Loucy (cell line): ENCODE measurements at regions not wholly inside any gene's neighbourhood (a gene's known extent, or its start where the extent isn't known, plus 50 kb on each side); places are given as distances from the start of the nearest gene placed in this dataset.

ENCODE experiments used
- H2AFZ ChIP-seq: fragments of 200-600 bp; sonication (generic); 2 replicates; pipeline ENCODE4 v1.6.0; 2016; ENCODE audit warnings: antibody characterized with exemption, mild to moderate bottlenecking, low read length, moderate library complexity
- H3F3A ChIP-seq: fragments of 200-600 bp; 2 replicates; pipeline ENCODE4 v1.6.0; 2016; ENCODE audit warnings: antibody characterized with exemption, low read depth, mild to moderate bottlenecking
- H3K27me3 ChIP-seq: fragments of 200-600 bp; sonication (generic); 2 replicates; pipeline ENCODE4 v1.6.1; 2014; ENCODE audit warnings: low read length, mild to moderate bottlenecking; ENCODE audit not compliant: insufficient read depth, poor library complexity, severe bottlenecking
- H3K36me3 ChIP-seq: fragments of 200-600 bp; sonication (generic); 2 replicates; pipeline ENCODE4 v1.6.1; 2016; ENCODE audit warnings: low read length; ENCODE audit not compliant: insufficient read depth
- H3K4me1 ChIP-seq: fragments of 200-600 bp; sonication (generic); 2 replicates; pipeline ENCODE4 v1.5.1; 2014; ENCODE audit warnings: low read length, mild to moderate bottlenecking; ENCODE audit not compliant: insufficient read depth, poor library complexity, severe bottlenecking
- H3K4me2 ChIP-seq: fragments of 200-600 bp; sonication (generic); 2 replicates; pipeline ENCODE4 v1.6.0; 2014; ENCODE audit warnings: antibody characterized with exemption, low read length, low read depth, mild to moderate bottlenecking; ENCODE audit not compliant: poor library complexity, severe bottlenecking
- H3K4me3 ChIP-seq: fragments of 200-600 bp; sonication (generic); 2 replicates; pipeline ENCODE4 v1.5.1; 2014; ENCODE audit warnings: low read length, mild to moderate bottlenecking, mixed read lengths; ENCODE audit not compliant: poor library complexity, severe bottlenecking
- H3K79me2 ChIP-seq: fragments of 200-600 bp; sonication (generic); 2 replicates; pipeline ENCODE4 v1.6.1; 2014; ENCODE audit warnings: low read length; ENCODE audit not compliant: insufficient read depth
- H3K9ac ChIP-seq: fragments of 200-600 bp; sonication (generic); 2 replicates; pipeline ENCODE4 v1.6.0; 2014; ENCODE audit warnings: mild to moderate bottlenecking, low read depth, low read length, moderate library complexity; ENCODE audit not compliant: poor library complexity, severe bottlenecking
- H3K9me2 ChIP-seq: fragments of 200-600 bp; sonication (generic); replicated peaks from 2 replicates; pipeline ENCODE4 v1.6.1; 2016; ENCODE audit warnings: low read depth, low read length, mixed read lengths
- H3K9me3 ChIP-seq: fragments of 200-600 bp; sonication (generic); 2 replicates; pipeline ENCODE4 v1.6.1; 2014; ENCODE audit warnings: mild to moderate bottlenecking, antibody characterized with exemption, low read length, low read depth; ENCODE audit not compliant: insufficient read depth
- H4K20me1 ChIP-seq: fragments of 200-600 bp; sonication (generic); 2 replicates; pipeline ENCODE4 v1.6.0; 2014; ENCODE audit warnings: antibody characterized with exemption, low read length, mild to moderate bottlenecking; ENCODE audit not compliant: insufficient read depth, poor library complexity, severe bottlenecking
- EZH2phosphoT487 ChIP-seq: fragments of 200-600 bp; IDR thresholded peaks from 2 replicates; pipeline ENCODE4 v1.6.1; 2018; ENCODE audit warnings: antibody characterized with exemption, mild to moderate bottlenecking, moderate library complexity, borderline replicate concordance
- TF ChIP-seq, protein P1 (sequence below): fragments of 200-600 bp; sonication (generic); conservative IDR thresholded peaks from 2 replicates; pipeline ENCODE4 v1.5.1; 2014; ENCODE audit warnings: mild to moderate bottlenecking, antibody characterized with exemption, low read length

DNA sequence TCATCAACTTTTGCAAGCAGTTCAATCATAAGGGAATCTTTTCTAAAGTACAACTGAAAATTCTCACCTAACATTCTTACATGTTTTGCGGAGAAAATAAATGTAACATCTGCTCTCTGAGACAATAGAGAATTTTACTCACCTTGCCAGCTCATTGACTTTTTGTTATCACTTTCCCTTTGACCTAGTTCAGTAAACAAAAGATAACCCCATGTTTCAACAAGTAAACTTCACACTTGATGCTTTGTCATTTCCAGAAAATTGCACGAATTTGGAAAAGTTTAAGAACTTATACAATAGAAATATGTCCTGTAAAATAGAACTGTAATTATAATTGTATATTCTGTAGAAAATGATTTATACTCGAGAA, 1110.0 kb upstream of the ACVR2A start:
- no peak overlapping the region for H3K4me2 ChIP-seq
- no peaks in the 10 kb centered on the region for H3K36me3 ChIP-seq
- H3K79me2 ChIP-seq = no peaks in the 10 kb centered on the region
- H3F3A ChIP-seq = no peaks in the 10 kb centered on the region
- no peaks in the 10 kb centered on the region for H3K9me2 ChIP-seq
- TF ChIP-seq, protein P1, sequence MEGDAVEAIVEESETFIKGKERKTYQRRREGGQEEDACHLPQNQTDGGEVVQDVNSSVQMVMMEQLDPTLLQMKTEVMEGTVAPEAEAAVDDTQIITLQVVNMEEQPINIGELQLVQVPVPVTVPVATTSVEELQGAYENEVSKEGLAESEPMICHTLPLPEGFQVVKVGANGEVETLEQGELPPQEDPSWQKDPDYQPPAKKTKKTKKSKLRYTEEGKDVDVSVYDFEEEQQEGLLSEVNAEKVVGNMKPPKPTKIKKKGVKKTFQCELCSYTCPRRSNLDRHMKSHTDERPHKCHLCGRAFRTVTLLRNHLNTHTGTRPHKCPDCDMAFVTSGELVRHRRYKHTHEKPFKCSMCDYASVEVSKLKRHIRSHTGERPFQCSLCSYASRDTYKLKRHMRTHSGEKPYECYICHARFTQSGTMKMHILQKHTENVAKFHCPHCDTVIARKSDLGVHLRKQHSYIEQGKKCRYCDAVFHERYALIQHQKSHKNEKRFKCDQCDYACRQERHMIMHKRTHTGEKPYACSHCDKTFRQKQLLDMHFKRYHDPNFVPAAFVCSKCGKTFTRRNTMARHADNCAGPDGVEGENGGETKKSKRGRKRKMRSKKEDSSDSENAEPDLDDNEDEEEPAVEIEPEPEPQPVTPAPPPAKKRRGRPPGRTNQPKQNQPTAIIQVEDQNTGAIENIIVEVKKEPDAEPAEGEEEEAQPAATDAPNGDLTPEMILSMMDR = no peak
- no peak for TF ChIP-seq EZH2phosphoT487
- no peak overlapping the region for H3K4me3 ChIP-seq
- no peaks in the 10 kb centered on the region for H3K9me3 ChIP-seq
- no peaks in the 10 kb centered on the region for H3K27me3 ChIP-seq
- no peaks in the 10 kb centered on the region for H4K20me1 ChIP-seq
- H3K4me1 ChIP-seq = no peaks in the 10 kb centered on the region
- H3K9ac ChIP-seq = no peak overlapping the region
- H2AFZ ChIP-seq = no peak overlapping the region

- Histone ChIP-seq H2AFZ (no peak overlapping the region), H4K20me1 (no peaks in the 10 kb centered on the region), H3K27me3 (no peaks in the 10 kb centered on the region), H3K9me2 (no peaks in the 10 kb centered on the region), H3K4me2 (no peak overlapping the region), H3K9me3 (no peaks in the 10 kb centered on the region), H3K36me3 (no peaks in the 10 kb centered on the region), H3K79me2 (no peaks in the 10 kb centered on the region), H3K4me1 (no peaks in the 10 kb centered on the region), H3K9ac (no peak overlapping the region), H3F3A (no peaks in the 10 kb centered on the region), H3K4me3 (no peak overlapping the region)
- TF ChIP-seq, protein P1 = peak; percentile 67
- TF ChIP-seq EZH2phosphoT487 = no peak
Observed at GRCh38 chr2:146734042-146734820, 1110.6 kb upstream of the ACVR2A start.

DNA sequence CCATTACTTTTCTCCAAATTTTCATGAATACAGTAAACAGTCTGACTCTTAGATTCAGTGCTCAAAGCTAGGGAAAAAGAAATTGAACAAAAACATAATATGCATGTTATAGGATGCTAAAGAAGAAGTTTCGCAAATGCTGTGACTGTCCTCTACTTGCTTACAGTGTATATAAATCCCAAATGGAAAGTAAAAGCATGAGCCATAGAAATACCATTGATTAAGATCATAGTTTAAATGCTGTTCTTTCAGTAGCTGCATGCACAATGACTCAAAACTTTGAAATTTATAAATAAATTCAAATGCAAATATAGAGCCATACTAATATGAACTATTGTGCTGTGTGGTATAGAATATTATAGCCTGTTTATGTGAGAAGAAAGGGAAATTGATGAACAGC, 1113.9 kb upstream of the ACVR2A start:
- Histone ChIP-seq H3K4me1 (no peaks in the 10 kb centered on the region), H3F3A (no peaks in the 10 kb centered on the region), H2AFZ (no peak overlapping the region), H3K27me3 (no peaks in the 10 kb centered on the region), H3K4me2 (no peak overlapping the region), H3K36me3 (no peaks in the 10 kb centered on the region), H3K9ac (no peak overlapping the region), H3K79me2 (no peaks in the 10 kb centered on the region), H4K20me1 (no peaks in the 10 kb centered on the region), H3K4me3 (no peak overlapping the region), H3K9me2 (no peaks in the 10 kb centered on the region), H3K9me3 (no peaks in the 10 kb centered on the region)
- TF ChIP-seq EZH2phosphoT487 = no peak
- TF ChIP-seq, protein P1 = no peak
